OCI-LY7 (cell line): ENCODE measurements at regions not wholly inside any gene's neighbourhood (a gene's known extent, or its start where the extent isn't known, plus 50 kb on each side); places are given as distances from the start of the nearest gene placed in this dataset.

ENCODE experiments used
- EZH2phosphoT487 ChIP-seq: fragments of 200-600 bp; sonication (generic); IDR thresholded peaks from 2 replicates; pipeline ENCODE4 v1.6.1; 2018; ENCODE audit warnings: low read depth, borderline replicate concordance, mild to moderate bottlenecking, mixed run types, antibody characterized with exemption, low read length, moderate library complexity, mixed read lengths
- TF ChIP-seq, protein P1 (sequence below): fragments of 200-600 bp; sonication (generic); conservative IDR thresholded peaks from 2 replicates; pipeline ENCODE4 v1.5.1; 2014; ENCODE audit warnings: mild to moderate bottlenecking, antibody characterized with exemption, low read length, moderate library complexity, mixed read lengths

DNA sequence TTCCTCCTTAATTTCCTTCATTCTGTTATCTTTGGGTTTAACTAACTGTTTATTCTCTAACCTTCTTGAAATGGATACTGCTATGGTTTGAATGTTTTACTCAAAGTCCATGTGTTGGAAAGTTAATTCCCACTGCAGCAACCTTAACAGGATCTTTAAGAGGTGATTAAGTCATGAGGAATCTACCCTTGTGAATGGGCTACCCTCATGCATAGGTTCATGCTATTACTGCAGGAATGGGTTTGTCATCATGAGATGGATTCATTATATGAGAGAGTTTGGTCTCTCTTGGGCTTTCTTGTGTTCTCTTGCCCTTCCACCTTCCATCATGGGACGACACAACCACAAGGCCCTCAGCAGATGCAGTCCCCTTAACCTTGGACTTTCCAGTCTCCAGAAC lies 516.9 kb downstream of the ADGRL2 start:
- TF ChIP-seq, protein P1, sequence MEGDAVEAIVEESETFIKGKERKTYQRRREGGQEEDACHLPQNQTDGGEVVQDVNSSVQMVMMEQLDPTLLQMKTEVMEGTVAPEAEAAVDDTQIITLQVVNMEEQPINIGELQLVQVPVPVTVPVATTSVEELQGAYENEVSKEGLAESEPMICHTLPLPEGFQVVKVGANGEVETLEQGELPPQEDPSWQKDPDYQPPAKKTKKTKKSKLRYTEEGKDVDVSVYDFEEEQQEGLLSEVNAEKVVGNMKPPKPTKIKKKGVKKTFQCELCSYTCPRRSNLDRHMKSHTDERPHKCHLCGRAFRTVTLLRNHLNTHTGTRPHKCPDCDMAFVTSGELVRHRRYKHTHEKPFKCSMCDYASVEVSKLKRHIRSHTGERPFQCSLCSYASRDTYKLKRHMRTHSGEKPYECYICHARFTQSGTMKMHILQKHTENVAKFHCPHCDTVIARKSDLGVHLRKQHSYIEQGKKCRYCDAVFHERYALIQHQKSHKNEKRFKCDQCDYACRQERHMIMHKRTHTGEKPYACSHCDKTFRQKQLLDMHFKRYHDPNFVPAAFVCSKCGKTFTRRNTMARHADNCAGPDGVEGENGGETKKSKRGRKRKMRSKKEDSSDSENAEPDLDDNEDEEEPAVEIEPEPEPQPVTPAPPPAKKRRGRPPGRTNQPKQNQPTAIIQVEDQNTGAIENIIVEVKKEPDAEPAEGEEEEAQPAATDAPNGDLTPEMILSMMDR = no peak
- TF ChIP-seq EZH2phosphoT487 = no peak
